Adrenal gland (tissue), 5 donors: ENCODE measurements at regions not wholly inside any gene's neighbourhood (a gene's known extent, or its start where the extent isn't known, plus 50 kb on each side); places are given as distances from the start of the nearest gene placed in this dataset.
"Not testable (repeated sequence)": the region's sequence is repeated elsewhere in the genome, so short reads cannot be mapped to it uniquely, and the experiment has no call there.

Experiments
- POLR2A ChIP-seq, 2 donors: fragments of 450-650 bp; IDR thresholded peaks; one replicate each; pipeline ENCODE4 v1.6.1; 2017; ENCODE audit warnings: antibody characterized with exemption in 2 of 2, mild to moderate bottlenecking in 2 of 2, moderate library complexity in 1 of 2
- TF ChIP-seq, protein P1 (sequence below), 6 experiments: fragments of 450-650 bp in 4 of 6; fragments of 200-600 bp in 2 of 6; sonication (generic) in 1 of 6; IDR thresholded peaks; 1 replicate in 5 of 6; 2 replicates in 1 of 6; pipeline versions ENCODE4 v1.5.1 to v1.8.0; 2016 to 2021; ENCODE audit warnings: antibody characterized with exemption in 6 of 6, mild to moderate bottlenecking in 2 of 6, moderate library complexity in 1 of 6
- donor health status: DM: no; HTN: no; CAD: no.

DNA sequence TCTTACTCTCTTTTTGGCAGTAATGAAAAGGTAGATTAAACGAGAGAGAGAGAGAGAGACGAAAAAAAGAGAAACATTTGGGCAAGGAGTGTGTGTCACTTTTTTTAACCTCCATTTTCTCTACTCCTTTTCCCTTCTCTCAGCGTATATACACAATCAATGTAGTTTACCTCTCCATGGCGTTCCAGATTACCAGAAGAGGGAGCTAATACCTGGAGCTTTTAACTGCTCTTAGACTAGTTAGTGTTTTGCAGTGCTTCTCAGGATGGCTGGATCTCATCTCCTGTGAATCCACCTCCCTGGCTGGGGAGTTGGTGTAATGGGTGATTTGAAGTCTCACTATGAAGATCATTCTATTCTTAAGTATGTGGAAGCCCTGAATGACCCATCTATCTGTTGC, 60.3 kb downstream of the CDY2B start:
- TF ChIP-seq, protein P1, sequence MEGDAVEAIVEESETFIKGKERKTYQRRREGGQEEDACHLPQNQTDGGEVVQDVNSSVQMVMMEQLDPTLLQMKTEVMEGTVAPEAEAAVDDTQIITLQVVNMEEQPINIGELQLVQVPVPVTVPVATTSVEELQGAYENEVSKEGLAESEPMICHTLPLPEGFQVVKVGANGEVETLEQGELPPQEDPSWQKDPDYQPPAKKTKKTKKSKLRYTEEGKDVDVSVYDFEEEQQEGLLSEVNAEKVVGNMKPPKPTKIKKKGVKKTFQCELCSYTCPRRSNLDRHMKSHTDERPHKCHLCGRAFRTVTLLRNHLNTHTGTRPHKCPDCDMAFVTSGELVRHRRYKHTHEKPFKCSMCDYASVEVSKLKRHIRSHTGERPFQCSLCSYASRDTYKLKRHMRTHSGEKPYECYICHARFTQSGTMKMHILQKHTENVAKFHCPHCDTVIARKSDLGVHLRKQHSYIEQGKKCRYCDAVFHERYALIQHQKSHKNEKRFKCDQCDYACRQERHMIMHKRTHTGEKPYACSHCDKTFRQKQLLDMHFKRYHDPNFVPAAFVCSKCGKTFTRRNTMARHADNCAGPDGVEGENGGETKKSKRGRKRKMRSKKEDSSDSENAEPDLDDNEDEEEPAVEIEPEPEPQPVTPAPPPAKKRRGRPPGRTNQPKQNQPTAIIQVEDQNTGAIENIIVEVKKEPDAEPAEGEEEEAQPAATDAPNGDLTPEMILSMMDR (IDR thresholded peaks at IDR 0.05): not testable (repeated sequence)
- TF ChIP-seq POLR2A (IDR thresholded peaks at IDR 0.05): not testable (repeated sequence)
